H1 (cell line): ENCODE measurements at regions not wholly inside any gene's neighbourhood (a gene's known extent, or its start where the extent isn't known, plus 50 kb on each side); places are given as distances from the start of the nearest gene placed in this dataset.

ENCODE experiments used
- CTCF ChIA-PET: fragments of 300-600 bp; sonication (Branson Sonifier 250); formaldehyde crosslinking; loops from one replicate; lab custom pipeline; 2021; ENCODE audit not compliant: partially characterized antibody; lab: Charles Lee
- POLR2A ChIA-PET: fragments of 300-600 bp; sonication (Branson Sonifier 250); formaldehyde crosslinking; loops from one replicate; lab custom pipeline; 2021; ENCODE audit warnings: inconsistent platforms; ENCODE audit not compliant: partially characterized antibody; lab: Charles Lee
- DNase-seq, 2 experiments: peaks; one replicate each; pipeline versions ENCODE4 v3.0.0 to v3.0.0-alpha.2; 2010 to 2022; ENCODE audit warnings: low spot score in 2 of 2, low read depth in 1 of 2, mixed read lengths in 1 of 2
- FAIRE-seq: peaks from 2 replicates; lab custom pipeline; 2011; peaks lifted over from hg19 to GRCh38; lab: Jason Lieb, UNC
- H2AFZ ChIP-seq: 2 replicates; pipeline ENCODE4 v1.8.1; 2012; ENCODE audit warnings: low read length, inconsistent platforms
- H2AK5ac ChIP-seq: 2 replicates; pipeline ENCODE4 v1.6.1; 2013; ENCODE audit warnings: low read depth, low read length
- H2BK120ac ChIP-seq: replicated peaks from 2 replicates; pipeline ENCODE3; 2013; ENCODE audit warnings: low read depth, low read length, inconsistent platforms
- H2BK12ac ChIP-seq: 2 replicates; pipeline ENCODE4 v1.6.1; 2013; ENCODE audit warnings: low read depth, low read length
- H2BK15ac ChIP-seq: 2 replicates; pipeline ENCODE4 v1.6.1; 2013; ENCODE audit warnings: low read length
- H2BK20ac ChIP-seq: 2 replicates; pipeline ENCODE4 v1.6.1; 2013; ENCODE audit warnings: low read length
- H2BK5ac ChIP-seq: 2 replicates; pipeline ENCODE4 v1.6.1; 2013; ENCODE audit warnings: low read depth, low read length
- H3K14ac ChIP-seq: 2 replicates; pipeline ENCODE4 v1.6.1; 2013; ENCODE audit warnings: inconsistent platforms; ENCODE audit not compliant: insufficient read length
- H3K18ac ChIP-seq: 2 replicates; pipeline ENCODE4 v1.6.1; 2013; ENCODE audit warnings: low read length; ENCODE audit errors: extremely low read depth
- H3K23ac ChIP-seq: 2 replicates; pipeline ENCODE4 v1.6.1; 2013; ENCODE audit warnings: inconsistent platforms; ENCODE audit not compliant: insufficient read length
- H3K23me2 ChIP-seq: 2 replicates; pipeline ENCODE4 v1.6.1; 2013; ENCODE audit warnings: low read depth, low read length
- H3K27ac ChIP-seq: 2 replicates; pipeline ENCODE4 v1.6.1; 2011; ENCODE audit warnings: low read depth, low read length, inconsistent platforms
- H3K27me3 ChIP-seq, 4 experiments: replicated peaks in 1 of 4; 1 replicate in 1 of 4; 2 replicates in 3 of 4; pipeline versions ENCODE4 v1.6.1 to v1.8.1; 2011 to 2013; ENCODE audit warnings: low read length in 3 of 4, mild to moderate bottlenecking in 3 of 4, inconsistent platforms in 2 of 4, mixed read lengths in 2 of 4, moderate library complexity in 1 of 4; ENCODE audit not compliant: control insufficient read depth in 3 of 4, insufficient read depth in 3 of 4; ENCODE audit errors: extremely low read depth in 1 of 4
- H3K36me3 ChIP-seq, 4 experiments: 2 replicates each; pipeline versions ENCODE4 v1.6.1 to v1.8.1; 2011 to 2013; ENCODE audit warnings: mild to moderate bottlenecking in 4 of 4, low read length in 3 of 4, moderate library complexity in 2 of 4, control low read depth in 1 of 4, inconsistent platforms in 1 of 4; ENCODE audit not compliant: insufficient read depth in 4 of 4, control insufficient read depth in 2 of 4
- H3K4ac ChIP-seq: replicated peaks from 2 replicates; pipeline ENCODE3; 2013; ENCODE audit warnings: low read length, low read depth, mixed read lengths, inconsistent platforms; ENCODE audit not compliant: insufficient read length
- H3K4me1 ChIP-seq, 4 experiments: replicated peaks in 1 of 4; 1 replicate in 1 of 4; 2 replicates in 3 of 4; pipeline versions ENCODE4 v1.6.1 to v1.8.1; 2011 to 2013; ENCODE audit warnings: low read length in 3 of 4, inconsistent platforms in 2 of 4, mixed read lengths in 1 of 4; ENCODE audit not compliant: insufficient read depth in 4 of 4, control insufficient read depth in 3 of 4
- H3K4me2 ChIP-seq, 2 experiments: 2 replicates each; pipeline versions ENCODE4 v1.6.1 to v1.8.1; 2011 to 2013; ENCODE audit warnings: low read depth in 2 of 2, low read length in 2 of 2, control low read depth in 1 of 2, inconsistent platforms in 1 of 2, mild to moderate bottlenecking in 1 of 2; ENCODE audit not compliant: insufficient read depth in 1 of 2
- H3K4me3 ChIP-seq, 4 experiments: fragments of 200-600, 300-600 bp in 1 of 4; sonication (generic), shearing (Covaris generic), sonication (Bioruptor Twin) in 1 of 4; 2 replicates each; pipeline versions ENCODE4 v1.5.1 to v1.8.1; 2011 to 2016; ENCODE audit warnings: low read length in 4 of 4, low read depth in 3 of 4, control low read depth in 2 of 4, inconsistent platforms in 2 of 4, mild to moderate bottlenecking in 2 of 4, mixed read lengths in 1 of 4, moderate library complexity in 1 of 4; ENCODE audit not compliant: insufficient read depth in 2 of 4; ENCODE audit errors: extremely low read depth in 1 of 4
- H3K56ac ChIP-seq: replicated peaks from 2 replicates; pipeline ENCODE3; 2013; ENCODE audit warnings: low read depth, mild to moderate bottlenecking, mixed read lengths, low read length, inconsistent platforms; ENCODE audit not compliant: insufficient read length
- H3K79me1 ChIP-seq: 2 replicates; pipeline ENCODE4 v1.6.1; 2013; ENCODE audit warnings: low read depth, low read length, control low read depth
- H3K79me2 ChIP-seq, 2 experiments: 2 replicates each; pipeline versions ENCODE4 v1.6.1 to v1.8.1; 2012 to 2013; ENCODE audit warnings: low read length in 2 of 2, mild to moderate bottlenecking in 2 of 2, inconsistent platforms in 1 of 2; ENCODE audit not compliant: insufficient read depth in 2 of 2, control insufficient read depth in 1 of 2
- H3K9ac ChIP-seq, 4 experiments: replicated peaks in 1 of 4; 1 replicate in 1 of 4; 2 replicates in 3 of 4; pipeline versions ENCODE4 v1.6.1 to v1.8.1; 2011 to 2013; ENCODE audit warnings: low read depth in 3 of 4, low read length in 3 of 4, control low read depth in 2 of 4, mild to moderate bottlenecking in 2 of 4, moderate library complexity in 2 of 4, inconsistent platforms in 1 of 4; ENCODE audit errors: extremely low read depth in 1 of 4
- H3K9me3 ChIP-seq, 2 experiments: 2 replicates each; pipeline versions ENCODE4 v1.6.1 to v1.8.1; 2012 to 2013; ENCODE audit warnings: mild to moderate bottlenecking in 2 of 2, moderate library complexity in 2 of 2, control low read depth in 1 of 2, inconsistent platforms in 1 of 2, low read depth in 1 of 2, low read length in 1 of 2, mixed read lengths in 1 of 2; ENCODE audit not compliant: insufficient read depth in 2 of 2
- H4K20me1 ChIP-seq, 2 experiments: replicated peaks in 1 of 2; 2 replicates each; pipeline versions ENCODE3 to v1.8.1; 2011 to 2013; ENCODE audit warnings: inconsistent platforms in 2 of 2, low read length in 2 of 2, mild to moderate bottlenecking in 1 of 2; ENCODE audit not compliant: insufficient read depth in 2 of 2, control insufficient read depth in 1 of 2
- H4K5ac ChIP-seq: 2 replicates; pipeline ENCODE4 v1.6.1; 2013; ENCODE audit warnings: low read length, low read depth, mixed read lengths, inconsistent platforms; ENCODE audit not compliant: insufficient read length
- H4K8ac ChIP-seq: 2 replicates; pipeline ENCODE4 v1.8.0; 2013; ENCODE audit warnings: mild to moderate bottlenecking, moderate library complexity, low read length, inconsistent platforms; ENCODE audit not compliant: insufficient read depth; ENCODE audit errors: extremely low read depth
- H4K91ac ChIP-seq: replicated peaks from 2 replicates; pipeline ENCODE3; 2013; ENCODE audit warnings: low read length, mixed read lengths, inconsistent platforms; ENCODE audit not compliant: insufficient read length
- ASH2L ChIP-seq: fragments of 200-600, 300-600 bp; sonication (generic); IDR thresholded peaks from one replicate; pipeline ENCODE4 v1.7.1; 2017; ENCODE audit warnings: low read length
- BCL11A ChIP-seq, 2 experiments: IDR thresholded peaks; one replicate each; pipeline ENCODE4 v1.6.1; 2011; ENCODE audit warnings: low read depth in 2 of 2, low read length in 2 of 2, mild to moderate bottlenecking in 2 of 2
- CREB1 ChIP-seq: IDR thresholded peaks from 2 replicates; pipeline ENCODE4 v1.6.1; 2012; ENCODE audit warnings: inconsistent platforms
- KDM5A ChIP-seq: fragments of 200-600 bp; IDR thresholded peaks from 2 replicates; pipeline ENCODE4 v1.7.1; 2012; ENCODE audit warnings: mild to moderate bottlenecking, low read length, inconsistent platforms, mixed read lengths
- MAFK ChIP-seq: IDR thresholded peaks from 2 replicates; pipeline ENCODE4 v1.6.1; 2012; ENCODE audit warnings: low read depth, mild to moderate bottlenecking, improper control_type of control experiment, low read length
- POU5F1 ChIP-seq: IDR thresholded peaks from 2 replicates; pipeline ENCODE4 v1.6.1; 2011; ENCODE audit warnings: low read depth, mild to moderate bottlenecking, low read length, moderate library complexity
- SIX5 ChIP-seq: IDR thresholded peaks from 2 replicates; pipeline ENCODE4 v1.6.1; 2011; ENCODE audit warnings: mild to moderate bottlenecking, low read depth, low read length
- TCF12 ChIP-seq: IDR thresholded peaks from 2 replicates; pipeline ENCODE4 v1.6.1; 2011; ENCODE audit warnings: low read depth, mild to moderate bottlenecking, low read length
- WGBS, 2 experiments: shearing (Covaris generic) in 1 of 2; methylation state at CpG; one replicate each; pipeline versions ENCODE4 v1.1.6 to v1.1.7; 2013 to 2015; ENCODE audit warnings: low lambda C conversion rate in 2 of 2, mixed read lengths in 2 of 2, inconsistent platforms in 1 of 2, low coverage in 1 of 2, missing lambda C conversion rate in 1 of 2; ENCODE audit not compliant: insufficient replicate concordance in 2 of 2, insufficient coverage in 1 of 2, insufficient read length in 1 of 2; ENCODE audit errors: extremely low coverage in 1 of 2, missing lambda C conversion rate in 1 of 2; 5-methylcytosine and 5-hydroxymethylcytosine counted together
- TF ChIP-seq, protein P1 (sequence below): IDR thresholded peaks from 2 replicates; pipeline ENCODE4 v1.6.1; 2012; ENCODE audit warnings: inconsistent platforms

DNA sequence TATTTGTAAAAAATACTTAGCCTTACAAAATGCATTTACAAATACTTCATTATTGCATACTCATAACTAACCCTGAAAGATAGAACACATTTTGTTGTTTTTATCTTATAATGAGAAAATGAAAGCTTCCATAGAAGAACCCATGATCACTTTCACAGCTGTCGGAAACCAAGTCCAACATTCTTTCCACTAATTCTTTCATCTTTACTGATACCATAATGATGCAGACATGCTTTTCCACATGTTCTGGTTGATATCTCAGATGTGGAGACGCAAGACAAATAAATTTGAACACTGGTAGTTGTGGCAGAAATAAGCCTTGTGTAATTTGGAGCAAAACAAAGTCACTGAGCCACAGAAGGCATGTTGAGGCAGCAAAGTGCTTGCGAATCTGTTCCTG lies 136.0 kb downstream of the FBXO4 start:
- WGBS, 2 experiments: 92% methylated on average over 3 of the region's 3 CpGs; no CpG with 5 or more reads in 1 of the 2 experiments

More for the DNA sequence above, 136.0 kb downstream of the FBXO4 start:
- Histone ChIP-seq H2BK120ac (no peak overlapping the region), H2BK5ac (no peak overlapping the region), H3K23ac (no peak overlapping the region), H3K56ac (no peak overlapping the region), H2BK20ac (no peak overlapping the region), H3K79me1 (no peaks in the 10 kb centered on the region), H2AK5ac (no peak overlapping the region), H3K9ac (no peak overlapping the region), H2BK15ac (no peak overlapping the region), H4K8ac (no peak overlapping the region), H3K18ac (no peak overlapping the region), H4K20me1 (no peaks in the 10 kb centered on the region), H3K27me3 (no peaks in the 10 kb centered on the region), H3K79me2 (no peaks in the 10 kb centered on the region), H3K27ac (no peak overlapping the region), H3K4ac (no peak overlapping the region), H3K4me2 (no peak overlapping the region), H3K36me3 (no peaks in the 10 kb centered on the region), H3K14ac (no peak overlapping the region), H4K91ac (no peak overlapping the region), H3K4me3 (no peak overlapping the region), H2BK12ac (no peak overlapping the region), H3K4me1 (no peaks in the 10 kb centered on the region), H2AFZ (no peak overlapping the region), H3K9me3 (no peaks in the 10 kb centered on the region), H3K23me2 (no peaks in the 10 kb centered on the region), H4K5ac (no peak overlapping the region)
- FAIRE-seq: no peak
- TF ChIP-seq MAFK (no peak), POU5F1 (no peak), SIX5 (no peak), KDM5A (no peak), TCF12 (no peak), CREB1 (no peak), ASH2L (no peak), BCL11A (IDR thresholded peaks at IDR 0.05; ENCODE audit: low read depth in 2 of 2, low read length in 2 of 2) (no peak)
- TF ChIP-seq, protein P1, sequence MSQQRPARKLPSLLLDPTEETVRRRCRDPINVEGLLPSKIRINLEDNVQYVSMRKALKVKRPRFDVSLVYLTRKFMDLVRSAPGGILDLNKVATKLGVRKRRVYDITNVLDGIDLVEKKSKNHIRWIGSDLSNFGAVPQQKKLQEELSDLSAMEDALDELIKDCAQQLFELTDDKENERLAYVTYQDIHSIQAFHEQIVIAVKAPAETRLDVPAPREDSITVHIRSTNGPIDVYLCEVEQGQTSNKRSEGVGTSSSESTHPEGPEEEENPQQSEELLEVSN: no peak
- ChIA-PET POLR2A (no interaction called here), CTCF (interaction anchor here (0.6 to 1.6 kb wide), 8 partner anchors 16 to 1428 kb away, joined by 3 to 7 read pairs (median 3); no protein-coding TSS in a partner anchor)
- DNase-seq: no peak
